K562 (cell line): ENCODE measurements at regions not wholly inside any gene's neighbourhood (a gene's known extent, or its start where the extent isn't known, plus 50 kb on each side); places are given as distances from the start of the nearest gene placed in this dataset.

ENCODE experiments used
- ATAC-seq: fragments of 200-7000 bp; cut with Tn5 transposase; 3 replicates; pipeline ENCODE4 v1.9.1; 2020; ENCODE audit warnings: moderate library complexity
- BruUV-seq: library from RNA; stranded (reverse); fragments of 400-500 nt; replicated peaks from 2 replicates; lab custom pipeline; 2021; lab: Mats Ljungman, UMichigan
- CTCF ChIA-PET: fragments of 300-600 bp; formaldehyde crosslinking; extraction: SDS; loops from one replicate; lab custom pipeline; 2021; ENCODE audit warnings: low intra/inter-chr PET ratio; lab: Yijun Ruan, JAX
- POLR2A ChIA-PET: fragments of 300-600, 350-650 bp; sonication (Branson Sonifier 250); formaldehyde crosslinking; extraction: SDS; loops from one replicate; lab custom pipeline; 2021; ENCODE audit warnings: antibody characterized with exemption, inconsistent platforms; lab: Yijun Ruan, JAX
- DNase-seq, 4 experiments: peaks; one replicate each; pipeline versions ENCODE4 v3.0.0 to v3.0.0-alpha.2; 2011 to 2018; ENCODE audit warnings: low spot score in 3 of 4, mixed read lengths in 3 of 4; ENCODE audit errors: extremely low read depth in 1 of 4
- FAIRE-seq: peaks from 2 replicates; lab custom pipeline; 2011; peaks lifted over from hg19 to GRCh38; lab: Jason Lieb, UNC
- H2AFZ ChIP-seq: 2 replicates; pipeline ENCODE4 v1.6.0; 2011; ENCODE audit warnings: low read depth, low read length, control low read depth, inconsistent platforms
- H3K27ac ChIP-seq: fragments of 200-600 bp; 3 replicates; pipeline ENCODE4 v1.8.0; 2011; ENCODE audit warnings: low read depth, mild to moderate bottlenecking, control low read depth, inconsistent platforms, low read length, moderate library complexity, mixed read lengths; ENCODE audit errors: extremely low read depth
- H3K27me3 ChIP-seq, 2 experiments: fragments of 300-600 bp in 1 of 2; 2 replicates in 1 of 2; 3 replicates in 1 of 2; pipeline versions ENCODE4 v1.6.0 to v1.8.0; 2011; ENCODE audit warnings: inconsistent platforms in 2 of 2, low read length in 2 of 2, mild to moderate bottlenecking in 1 of 2, mixed read lengths in 1 of 2, moderate library complexity in 1 of 2; ENCODE audit not compliant: control insufficient read depth in 2 of 2, insufficient read depth in 2 of 2
- H3K36me3 ChIP-seq: fragments of 300-600 bp; 3 replicates; pipeline ENCODE4 v1.8.0; 2011; ENCODE audit warnings: mild to moderate bottlenecking, low read length, inconsistent platforms; ENCODE audit not compliant: control insufficient read depth, insufficient read depth
- H3K4me1 ChIP-seq, 2 experiments: fragments of 200-600 bp in 1 of 2; replicated peaks in 1 of 2; 2 replicates in 1 of 2; 3 replicates in 1 of 2; pipeline versions ENCODE4 v1.5.1 to v1.8.0; 2011; ENCODE audit warnings: inconsistent platforms in 2 of 2, low read length in 2 of 2, mild to moderate bottlenecking in 1 of 2, mixed read lengths in 1 of 2, moderate library complexity in 1 of 2; ENCODE audit not compliant: control insufficient read depth in 2 of 2, insufficient read depth in 2 of 2
- H3K4me2 ChIP-seq: 2 replicates; pipeline ENCODE4 v1.6.1; 2011; ENCODE audit warnings: low read length, control low read depth, inconsistent platforms, mixed read lengths; ENCODE audit not compliant: insufficient read depth
- H3K4me3 ChIP-seq: fragments of 200-600 bp; sonication (generic), shearing (Covaris generic); 2 replicates; pipeline ENCODE4 v1.5.1; 2016; ENCODE audit warnings: control low read depth, inconsistent platforms
- H3K79me2 ChIP-seq: fragments of 200-600 bp; 3 replicates; pipeline ENCODE4 v1.8.0; 2011; ENCODE audit warnings: low read length, inconsistent platforms; ENCODE audit not compliant: control insufficient read depth, insufficient read depth
- H3K9ac ChIP-seq, 2 experiments: 2 replicates each; pipeline versions ENCODE4 v1.6.0 to v1.6.1; 2011; ENCODE audit warnings: low read depth in 2 of 2, low read length in 2 of 2, control low read depth in 1 of 2, inconsistent platforms in 1 of 2, mild to moderate bottlenecking in 1 of 2, mixed read lengths in 1 of 2; ENCODE audit not compliant: insufficient read depth in 1 of 2
- H3K9me1 ChIP-seq: one replicate; pipeline ENCODE4 v1.6.0; 2011; ENCODE audit warnings: inconsistent platforms, mild to moderate bottlenecking, low read length, moderate library complexity; ENCODE audit not compliant: control insufficient read depth, insufficient read depth
- H3K9me3 ChIP-seq: replicated peaks from 2 replicates; pipeline ENCODE4 v1.5.1; 2011; ENCODE audit warnings: low read depth, low read length, inconsistent platforms; ENCODE audit not compliant: control insufficient read depth, insufficient read depth
- H4K20me1 ChIP-seq: replicated peaks from 2 replicates; pipeline ENCODE4 v1.6.1; 2011; ENCODE audit warnings: low read length, inconsistent platforms, mixed read lengths; ENCODE audit not compliant: control insufficient read depth, insufficient read depth
- EGR1 ChIP-seq: fragments of 450-650 bp; conservative IDR thresholded peaks from 2 replicates; pipeline ENCODE4 v1.6.1; 2017; ENCODE audit warnings: mild to moderate bottlenecking
- EWSR1 ChIP-seq: fragments of 450-650 bp; IDR thresholded peaks from 2 replicates; pipeline ENCODE4 v1.6.1; 2018; ENCODE audit warnings: borderline replicate concordance, mild to moderate bottlenecking, low read depth, moderate library complexity; ENCODE audit not compliant: partially characterized antibody
- FOXK1 ChIP-seq: sonication (generic); formaldehyde crosslinking; IDR thresholded peaks from 2 replicates; pipeline ENCODE4 v1.8.0; 2022; ENCODE audit warnings: missing genetic modification reagents, mild to moderate bottlenecking, borderline replicate concordance
- XRCC3 ChIP-seq: fragments of 450-650 bp; IDR thresholded peaks from 2 replicates; pipeline ENCODE4 v1.6.1; 2017; ENCODE audit warnings: mild to moderate bottlenecking, moderate library complexity
- WGBS: fragments of 100-300 bp; shearing (Covaris generic); methylation state at CpG from one replicate; pipeline ENCODE4 v1.1.6; 2016; ENCODE audit warnings: low coverage, mixed read lengths; ENCODE audit not compliant: insufficient coverage; ENCODE audit errors: missing lambda C conversion rate; 5-methylcytosine and 5-hydroxymethylcytosine counted together
- in situ Hi-C: fragments of 300-500 bp; cut with MboI; formaldehyde crosslinking; loops from 4 replicates; pipeline ENCODE4 v1.15.0; 2018; ENCODE audit warnings: inconsistent platforms, mixed read lengths
- intact Hi-C: fragments of 100-400 bp; cut with micrococcal nuclease; formaldehyde crosslinking; loops from 2 replicates; pipeline ENCODE4 v1.14.2; 2022
- TF ChIP-seq, protein P1 (sequence below), 3 experiments: fragments of 200-800 bp in 1 of 3; fragments of 250-450 bp in 1 of 3; fragments of 450-650 bp in 1 of 3; sonication (Bioruptor Pico) in 1 of 3; sonication (Bioruptor generic) in 1 of 3; formaldehyde crosslinking in 1 of 3; IDR thresholded peaks; 2 replicates each; pipeline versions ENCODE4 v1.6.1 to v1.8.0; 2016 to 2022; ENCODE audit warnings: mild to moderate bottlenecking in 2 of 3, missing genetic modification characterization in 2 of 3, missing compliant biosample characterization in 1 of 3, moderate library complexity in 1 of 3
- TF ChIP-seq, protein P2 (sequence below): fragments of 450-650 bp; conservative IDR thresholded peaks from 2 replicates; pipeline ENCODE4 v1.6.1; 2016; ENCODE audit warnings: missing genetic modification characterization, low read depth, mild to moderate bottlenecking, missing compliant biosample characterization, moderate library complexity

DNA sequence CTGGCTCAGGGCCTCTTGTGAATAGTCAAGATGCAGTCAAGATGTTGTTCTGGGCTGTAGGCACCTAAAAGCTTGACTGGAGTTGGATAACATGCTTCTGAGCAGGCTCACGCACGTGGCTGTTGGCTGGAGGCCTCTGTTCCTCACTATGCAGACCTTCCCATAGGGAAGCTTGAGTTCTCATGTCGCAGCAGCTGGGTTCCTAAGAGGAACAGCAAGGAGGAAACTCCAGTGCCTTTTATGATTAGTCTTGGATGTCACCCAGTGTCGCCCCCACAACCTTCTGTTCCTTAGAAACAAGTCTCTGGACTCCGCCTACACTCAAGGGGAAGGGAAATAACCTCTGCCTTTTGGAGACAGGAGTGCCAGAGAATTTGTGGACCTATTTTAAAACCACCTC, 210.7 kb downstream of the BCAS1 start:
- no peaks in the 10 kb centered on the region; a peak in 2 of 5 replicates for H3K4me1 ChIP-seq
- H2AFZ ChIP-seq: peak overlapping the region; percentile 72
- ChIA-PET POLR2A (interaction anchor here (0.7 to 1.0 kb wide), 2 partner anchors 12 to 13 kb away, joined by 3 read pairs; no protein-coding TSS in a partner anchor), CTCF (no interaction called here)
- 61% methylated on average over 5 of the region's 5 CpGs for WGBS
- DNase-seq: peak in 1 of 4 experiments; percentile 58
- H4K20me1 ChIP-seq: no peaks in the 10 kb centered on the region
- H3K4me2 ChIP-seq: no peak overlapping the region
- ATAC-seq: no peak
- no peak overlapping the region for H3K4me3 ChIP-seq
- no TSS peak for BruUV-seq
- no peaks in the 10 kb centered on the region for H3K9me1 ChIP-seq
- no peaks in the 10 kb centered on the region for H3K79me2 ChIP-seq
- no peaks in the 10 kb centered on the region for H3K9me3 ChIP-seq
- no peak overlapping the region for H3K27ac ChIP-seq
- no peak overlapping the region for H3K9ac ChIP-seq
- H3K27me3 ChIP-seq: no peaks in the 10 kb centered on the region
- H3K36me3 ChIP-seq: no peaks in the 10 kb centered on the region
- FAIRE-seq: peak; percentile 29
- in situ Hi-C loops (no loop called here), intact Hi-C loops (loop anchor here (10.0 kb wide), 1 partner anchor 125 kb away; no protein-coding TSS in a partner anchor)
- TF ChIP-seq, protein P1, sequence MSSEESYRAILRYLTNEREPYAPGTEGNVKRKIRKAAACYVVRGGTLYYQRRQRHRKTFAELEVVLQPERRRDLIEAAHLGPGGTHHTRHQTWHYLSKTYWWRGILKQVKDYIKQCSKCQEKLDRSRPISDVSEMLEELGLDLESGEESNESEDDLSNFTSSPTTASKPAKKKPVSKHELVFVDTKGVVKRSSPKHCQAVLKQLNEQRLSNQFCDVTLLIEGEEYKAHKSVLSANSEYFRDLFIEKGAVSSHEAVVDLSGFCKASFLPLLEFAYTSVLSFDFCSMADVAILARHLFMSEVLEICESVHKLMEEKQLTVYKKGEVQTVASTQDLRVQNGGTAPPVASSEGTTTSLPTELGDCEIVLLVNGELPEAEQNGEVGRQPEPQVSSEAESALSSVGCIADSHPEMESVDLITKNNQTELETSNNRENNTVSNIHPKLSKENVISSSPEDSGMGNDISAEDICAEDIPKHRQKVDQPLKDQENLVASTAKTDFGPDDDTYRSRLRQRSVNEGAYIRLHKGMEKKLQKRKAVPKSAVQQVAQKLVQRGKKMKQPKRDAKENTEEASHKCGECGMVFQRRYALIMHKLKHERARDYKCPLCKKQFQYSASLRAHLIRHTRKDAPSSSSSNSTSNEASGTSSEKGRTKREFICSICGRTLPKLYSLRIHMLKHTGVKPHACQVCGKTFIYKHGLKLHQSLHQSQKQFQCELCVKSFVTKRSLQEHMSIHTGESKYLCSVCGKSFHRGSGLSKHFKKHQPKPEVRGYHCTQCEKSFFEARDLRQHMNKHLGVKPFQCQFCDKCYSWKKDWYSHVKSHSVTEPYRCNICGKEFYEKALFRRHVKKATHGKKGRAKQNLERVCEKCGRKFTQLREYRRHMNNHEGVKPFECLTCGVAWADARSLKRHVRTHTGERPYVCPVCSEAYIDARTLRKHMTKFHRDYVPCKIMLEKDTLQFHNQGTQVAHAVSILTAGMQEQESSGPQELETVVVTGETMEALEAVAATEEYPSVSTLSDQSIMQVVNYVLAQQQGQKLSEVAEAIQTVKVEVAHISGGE (CRISPR knock-in tag; IDR thresholded peaks at IDR 0.05): peak in 1 of 3 experiments; percentile 93; a peak in 2 of 6 replicates
- peak; percentile 67 for TF ChIP-seq EGR1
- no peak for TF ChIP-seq FOXK1 (CRISPR knock-in tag)
- no peak for TF ChIP-seq XRCC3
- peak; percentile 14 for TF ChIP-seq EWSR1
- TF ChIP-seq, protein P2, sequence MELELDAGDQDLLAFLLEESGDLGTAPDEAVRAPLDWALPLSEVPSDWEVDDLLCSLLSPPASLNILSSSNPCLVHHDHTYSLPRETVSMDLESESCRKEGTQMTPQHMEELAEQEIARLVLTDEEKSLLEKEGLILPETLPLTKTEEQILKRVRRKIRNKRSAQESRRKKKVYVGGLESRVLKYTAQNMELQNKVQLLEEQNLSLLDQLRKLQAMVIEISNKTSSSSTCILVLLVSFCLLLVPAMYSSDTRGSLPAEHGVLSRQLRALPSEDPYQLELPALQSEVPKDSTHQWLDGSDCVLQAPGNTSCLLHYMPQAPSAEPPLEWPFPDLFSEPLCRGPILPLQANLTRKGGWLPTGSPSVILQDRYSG (tag): no peak
